ENCODE measurements at regions not wholly inside any gene's neighbourhood (a gene's known extent, or its start where the extent isn't known, plus 50 kb on each side); places are given as distances from the start of the nearest gene placed in this dataset.

DNA sequence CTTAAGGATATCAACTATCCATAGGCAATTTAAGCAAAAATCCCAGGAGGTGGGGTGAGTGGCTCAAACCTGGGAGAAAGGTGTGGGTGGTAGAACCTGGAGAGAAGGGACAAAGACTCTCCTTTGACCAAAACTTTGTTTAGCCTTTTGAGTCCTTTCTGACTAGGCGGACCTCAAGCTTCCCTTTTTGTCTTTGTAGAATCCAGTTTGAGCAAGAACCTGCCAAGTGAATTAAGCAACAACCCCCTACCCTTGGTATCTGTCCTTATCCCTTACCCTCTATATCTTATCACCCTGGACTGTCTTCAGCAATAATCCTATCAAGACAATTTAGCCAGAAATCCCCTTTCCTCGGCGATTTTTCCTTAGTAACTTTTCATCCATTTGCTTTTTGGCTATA, 53.5 kb upstream of the SLC28A3 start:
- no peak overlapping the region for H4K5ac ChIP-seq (ENCODE audit: insufficient read length, low read depth, low read length)
- DNase-seq (ENCODE audit: low read depth in 1 of 2, low spot score in 2 of 2) (no peak), FAIRE-seq (no peak)
- no peaks in the 10 kb centered on the region; a peak in 1 of 7 replicates for H3K4me1 ChIP-seq (replicated peaks in 1 of 4; ENCODE audit: control insufficient read depth in 3 of 4, insufficient read depth in 4 of 4, low read length in 3 of 4)
- H2BK5ac ChIP-seq (ENCODE audit: low read depth, low read length): no peak overlapping the region
- H3K18ac ChIP-seq (ENCODE audit: extremely low read depth, low read length): no peak overlapping the region
- H2AFZ ChIP-seq (ENCODE audit: low read length): no peak overlapping the region
- H2BK20ac ChIP-seq (ENCODE audit: low read length): no peak overlapping the region
- no peak overlapping the region for H4K91ac ChIP-seq (replicated peaks; ENCODE audit: insufficient read length, low read length)
- POLR2A ChIA-PET (ENCODE audit: partially characterized antibody): no interaction called here
- H2AK5ac ChIP-seq (ENCODE audit: low read depth, low read length): no peak overlapping the region
- no peak overlapping the region for H3K23ac ChIP-seq (ENCODE audit: insufficient read length)
- CTCF ChIA-PET (ENCODE audit: partially characterized antibody): interaction anchor here (0.8 to 4.5 kb wide), 12 partner anchors 10 to 864 kb away, joined by 3 to 17 read pairs (median 3); no protein-coding TSS in a partner anchor
- H3K56ac ChIP-seq (replicated peaks; ENCODE audit: insufficient read length, low read depth, low read length): no peak overlapping the region
- no peak overlapping the region for H3K4me3 ChIP-seq (ENCODE audit: extremely low read depth in 1 of 4, insufficient read depth in 2 of 4, low read depth in 3 of 4, low read length in 4 of 4)
- no peaks in the 10 kb centered on the region for H3K9me3 ChIP-seq (ENCODE audit: insufficient read depth in 2 of 2, low read depth in 1 of 2, low read length in 1 of 2)
- H3K36me3 ChIP-seq (ENCODE audit: control insufficient read depth in 2 of 4, insufficient read depth in 4 of 4, low read length in 3 of 4): no peaks in the 10 kb centered on the region
- H2BK120ac ChIP-seq (replicated peaks; ENCODE audit: low read depth, low read length): no peak overlapping the region
- H3K4me2 ChIP-seq (ENCODE audit: insufficient read depth in 1 of 2, low read depth in 2 of 2, low read length in 2 of 2): no peak overlapping the region
- WGBS, 2 experiments (ENCODE audit: extremely low coverage in 1 of 2, insufficient coverage in 1 of 2, insufficient read length in 1 of 2, insufficient replicate concordance in 2 of 2, low coverage in 1 of 2, low lambda C conversion rate in 2 of 2, missing lambda C conversion rate in 1 of 2): 75% methylated on average over 2 of the region's 3 CpGs; no CpG with 5 or more reads in 1 of the 2 experiments
- no peaks in the 10 kb centered on the region for H3K79me2 ChIP-seq (ENCODE audit: control insufficient read depth in 1 of 2, insufficient read depth in 2 of 2, low read length in 2 of 2)
- no peak overlapping the region for H3K9ac ChIP-seq (replicated peaks in 1 of 4; ENCODE audit: extremely low read depth in 1 of 4, low read depth in 3 of 4, low read length in 3 of 4)
- H4K20me1 ChIP-seq (replicated peaks in 1 of 2; ENCODE audit: control insufficient read depth in 1 of 2, insufficient read depth in 2 of 2, low read length in 2 of 2): peaks cover 0 to 2% of the 10 kb centered on the region in 2 experiments
- no peak overlapping the region for H4K8ac ChIP-seq (ENCODE audit: extremely low read depth, insufficient read depth, low read length)
- TF ChIP-seq HDAC2 (IDR thresholded peaks at IDR 0.05; ENCODE audit: borderline replicate concordance in 1 of 2, low read depth in 2 of 2, low read length in 2 of 2) (no peak), SP4 (IDR thresholded peaks at IDR 0.05; ENCODE audit: low read length) (no peak), KDM1A (IDR thresholded peaks at IDR 0.05; ENCODE audit: borderline replicate concordance, low read length) (no peak), CEBPB (IDR thresholded peaks at IDR 0.05; ENCODE audit: low read depth, low read length) (no peak), SIRT6 (IDR thresholded peaks at IDR 0.05; ENCODE audit: low read length) (no peak), EZH2 (IDR thresholded peaks at IDR 0.05; ENCODE audit: low read depth, low read length, severe bottlenecking) (no peak), TCF12 (IDR thresholded peaks at IDR 0.05; ENCODE audit: low read depth, low read length) (no peak)
- TF ChIP-seq, protein P1, sequence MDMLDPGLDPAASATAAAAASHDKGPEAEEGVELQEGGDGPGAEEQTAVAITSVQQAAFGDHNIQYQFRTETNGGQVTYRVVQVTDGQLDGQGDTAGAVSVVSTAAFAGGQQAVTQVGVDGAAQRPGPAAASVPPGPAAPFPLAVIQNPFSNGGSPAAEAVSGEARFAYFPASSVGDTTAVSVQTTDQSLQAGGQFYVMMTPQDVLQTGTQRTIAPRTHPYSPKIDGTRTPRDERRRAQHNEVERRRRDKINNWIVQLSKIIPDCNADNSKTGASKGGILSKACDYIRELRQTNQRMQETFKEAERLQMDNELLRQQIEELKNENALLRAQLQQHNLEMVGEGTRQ (IDR thresholded peaks at IDR 0.05; ENCODE audit: low read length): no peak
- TF ChIP-seq, protein P2, sequence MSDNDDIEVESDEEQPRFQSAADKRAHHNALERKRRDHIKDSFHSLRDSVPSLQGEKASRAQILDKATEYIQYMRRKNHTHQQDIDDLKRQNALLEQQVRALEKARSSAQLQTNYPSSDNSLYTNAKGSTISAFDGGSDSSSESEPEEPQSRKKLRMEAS (IDR thresholded peaks at IDR 0.05): no peak
- no peak overlapping the region for H3K4ac ChIP-seq (replicated peaks; ENCODE audit: insufficient read length, low read depth, low read length)
- no peaks in the 10 kb centered on the region for H3K79me1 ChIP-seq (ENCODE audit: low read depth, low read length)
- no peak overlapping the region for H3K27ac ChIP-seq (ENCODE audit: low read depth, low read length)
- no peak overlapping the region for H3K14ac ChIP-seq (ENCODE audit: insufficient read length)
- no peaks in the 10 kb centered on the region for H3K23me2 ChIP-seq (ENCODE audit: low read depth, low read length)
- H2BK15ac ChIP-seq (ENCODE audit: low read length): no peak overlapping the region
- H3K27me3 ChIP-seq (replicated peaks in 1 of 4; ENCODE audit: control insufficient read depth in 3 of 4, extremely low read depth in 1 of 4, insufficient read depth in 3 of 4, low read length in 3 of 4): no peaks in the 10 kb centered on the region
- H2BK12ac ChIP-seq (ENCODE audit: low read depth, low read length): no peak overlapping the region

Data from H1 (cell line).